GM06990 (cell line): ENCODE measurements at regions not wholly inside any gene's neighbourhood (a gene's known extent, or its start where the extent isn't known, plus 50 kb on each side); places are given as distances from the start of the nearest gene placed in this dataset.
A peak's percentile ranks its signal among the peaks of the same experiment; 100 is the strongest.

ENCODE experiments used
- DNase-seq: peaks from one replicate; pipeline ENCODE4 v3.0.0-alpha.2; 2011; ENCODE audit not compliant: insufficient read length; ENCODE audit errors: extremely low read depth
- H3K27me3 ChIP-seq: replicated peaks from 2 replicates; pipeline ENCODE4 v1.6.0; 2011; ENCODE audit warnings: low read length; ENCODE audit not compliant: control insufficient read depth, insufficient read depth
- H3K36me3 ChIP-seq: 2 replicates; pipeline ENCODE4 v1.5.1; 2011; ENCODE audit warnings: low read length; ENCODE audit not compliant: control insufficient read depth, insufficient read depth
- H3K4me3 ChIP-seq: replicated peaks from 2 replicates; pipeline ENCODE4 v1.5.1; 2011; ENCODE audit warnings: low read depth, mild to moderate bottlenecking, control low read depth, low read length
- TF ChIP-seq, protein P1 (sequence below): IDR thresholded peaks from 2 replicates; pipeline ENCODE4 v1.5.1; 2011; ENCODE audit warnings: low read length, control low read depth, mild to moderate bottlenecking, inconsistent platforms; ENCODE audit not compliant: insufficient read depth, poor library complexity, severe bottlenecking

GRCh38 chr2:19072161-19072560 is 286.3 kb downstream of the OSR1 start:
- Histone ChIP-seq H3K4me3 (no peak overlapping the region), H3K27me3 (no peaks in the 10 kb centered on the region), H3K36me3 (no peaks in the 10 kb centered on the region)
- DNase-seq: no peak
- TF ChIP-seq, protein P1, sequence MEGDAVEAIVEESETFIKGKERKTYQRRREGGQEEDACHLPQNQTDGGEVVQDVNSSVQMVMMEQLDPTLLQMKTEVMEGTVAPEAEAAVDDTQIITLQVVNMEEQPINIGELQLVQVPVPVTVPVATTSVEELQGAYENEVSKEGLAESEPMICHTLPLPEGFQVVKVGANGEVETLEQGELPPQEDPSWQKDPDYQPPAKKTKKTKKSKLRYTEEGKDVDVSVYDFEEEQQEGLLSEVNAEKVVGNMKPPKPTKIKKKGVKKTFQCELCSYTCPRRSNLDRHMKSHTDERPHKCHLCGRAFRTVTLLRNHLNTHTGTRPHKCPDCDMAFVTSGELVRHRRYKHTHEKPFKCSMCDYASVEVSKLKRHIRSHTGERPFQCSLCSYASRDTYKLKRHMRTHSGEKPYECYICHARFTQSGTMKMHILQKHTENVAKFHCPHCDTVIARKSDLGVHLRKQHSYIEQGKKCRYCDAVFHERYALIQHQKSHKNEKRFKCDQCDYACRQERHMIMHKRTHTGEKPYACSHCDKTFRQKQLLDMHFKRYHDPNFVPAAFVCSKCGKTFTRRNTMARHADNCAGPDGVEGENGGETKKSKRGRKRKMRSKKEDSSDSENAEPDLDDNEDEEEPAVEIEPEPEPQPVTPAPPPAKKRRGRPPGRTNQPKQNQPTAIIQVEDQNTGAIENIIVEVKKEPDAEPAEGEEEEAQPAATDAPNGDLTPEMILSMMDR: no peak

DNA sequence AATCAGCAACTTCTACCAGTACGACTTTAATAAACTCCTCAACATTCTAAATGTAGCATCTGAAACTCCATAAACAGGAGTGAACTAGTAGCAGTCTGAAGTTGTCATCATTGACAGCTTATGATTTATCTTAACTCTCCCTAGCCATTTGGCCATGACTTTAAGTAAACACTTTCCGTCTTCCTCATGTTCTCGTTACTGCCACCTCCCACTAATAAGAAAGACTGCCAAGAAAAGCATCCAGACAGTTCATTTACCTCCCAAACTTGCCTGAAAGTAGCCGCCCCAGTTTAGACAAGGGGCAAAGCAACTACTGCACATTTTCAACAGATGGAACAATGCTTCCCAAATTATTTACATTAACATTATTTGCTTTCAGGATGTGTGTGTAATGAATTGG is 287.5 kb downstream of the OSR1 start:
- TF ChIP-seq, protein P1: no peak
- H3K4me3 ChIP-seq: no peak overlapping the region

DNA sequence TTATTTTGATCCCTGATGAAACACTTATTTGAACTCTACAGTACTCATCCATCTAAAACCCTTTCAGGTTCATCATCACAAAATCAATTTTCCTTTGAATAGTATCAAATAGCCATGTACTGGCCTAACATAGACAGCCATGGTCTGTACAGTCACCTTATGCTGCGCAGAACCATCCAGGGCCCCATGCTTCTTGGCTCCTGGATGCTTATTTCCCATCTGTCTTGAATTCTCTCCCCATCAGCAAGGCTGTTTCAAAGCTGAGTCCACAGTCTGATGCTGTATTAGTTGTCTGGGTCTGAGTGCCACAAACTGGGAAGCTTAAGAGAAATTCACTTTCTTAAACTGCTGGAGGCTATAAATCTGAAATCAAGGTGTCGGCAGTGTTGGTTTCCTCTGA is 290.2 kb downstream of the OSR1 start:
- no peaks in the 10 kb centered on the region for H3K36me3 ChIP-seq
- H3K4me3 ChIP-seq: no peak overlapping the region
- no peaks in the 10 kb centered on the region for H3K27me3 ChIP-seq
- no peak for DNase-seq
- TF ChIP-seq, protein P1: no peak

More for the DNA sequence above, 287.5 kb downstream of the OSR1 start:
- no peaks in the 10 kb centered on the region for H3K36me3 ChIP-seq
- no peaks in the 10 kb centered on the region for H3K27me3 ChIP-seq
- DNase-seq: no peak

GRCh38 chr2:19062370-19062769 is 296.1 kb downstream of the OSR1 start:
- no peak for DNase-seq
- Histone ChIP-seq H3K36me3 (no peaks in the 10 kb centered on the region), H3K4me3 (no peak overlapping the region), H3K27me3 (no peaks in the 10 kb centered on the region)
- TF ChIP-seq, protein P1: no peak

GRCh38 chr2:19059076-19059475 is 299.3 kb downstream of the OSR1 start:
- H3K36me3 ChIP-seq: no peaks in the 10 kb centered on the region
- H3K4me3 ChIP-seq: no peak overlapping the region
- no peak for DNase-seq
- no peaks in the 10 kb centered on the region for H3K27me3 ChIP-seq
- TF ChIP-seq, protein P1: no peak

GRCh38 chr2:19051203-19051831 is 307.1 kb downstream of the OSR1 start:
- Histone ChIP-seq H3K4me3 (no peak overlapping the region), H3K36me3 (no peaks in the 10 kb centered on the region)
- TF ChIP-seq, protein P1: peak; percentile 16

More at GRCh38 chr2:19051203-19051831, 307.1 kb downstream of the OSR1 start:
- DNase-seq: no peak
- no peaks in the 10 kb centered on the region for H3K27me3 ChIP-seq
